G401 (cell line): ENCODE measurements at regions not wholly inside any gene's neighbourhood (a gene's known extent, or its start where the extent isn't known, plus 50 kb on each side); places are given as distances from the start of the nearest gene placed in this dataset.
"Not testable (repeated sequence)": the region's sequence is repeated elsewhere in the genome, so short reads cannot be mapped to it uniquely, and the experiment has no call there.

Experiments used
- DNase-seq: peaks from one replicate; pipeline ENCODE4 v3.0.0-alpha.2; 2015; ENCODE audit warnings: low spot score
- in situ Hi-C: cut with HindIII; loops from 2 replicates; pipeline ENCODE4 v1.10.0; 2016; ENCODE audit warnings: low sequenced_read_pairs, mixed read lengths

- DNase-seq: no peak
- in situ Hi-C loops: no loop called here
Measured at GRCh38 chr7:20466543-20467021, 135.9 kb downstream of the ITGB8 start.

GRCh38 chr7:20470082-20470481 lies 139.4 kb downstream of the ITGB8 start:
- in situ Hi-C loops: no loop called here
- no peak for DNase-seq

- in situ Hi-C loops: no loop called here
- DNase-seq: no peak
Measured at GRCh38 chr7:20470726-20471125, 140.0 kb downstream of the ITGB8 start.

GRCh38 chr7:20474249-20474648 lies 141.2 kb upstream of the ABCB5 start:
- no peak for DNase-seq
- in situ Hi-C loops: no loop called here

- no peak for DNase-seq
- in situ Hi-C loops: no loop called here
Measured at GRCh38 chr7:20475756-20476155, 139.7 kb upstream of the ABCB5 start.

- DNase-seq: no peak
- in situ Hi-C loops: no loop called here
Measured at GRCh38 chr7:20477067-20477466, 138.4 kb upstream of the ABCB5 start.

GRCh38 chr7:20479706-20480105 lies 135.8 kb upstream of the ABCB5 start:
- in situ Hi-C loops: no loop called here
- DNase-seq: no peak

- no peak for DNase-seq
- in situ Hi-C loops: no loop called here
Measured at GRCh38 chr7:20482071-20482470, 133.4 kb upstream of the ABCB5 start.

GRCh38 chr7:20484356-20484755 lies 131.1 kb upstream of the ABCB5 start:
- no peak for DNase-seq

GRCh38 chr7:20488850-20489249 lies 126.6 kb upstream of the ABCB5 start:
- DNase-seq: no peak
- in situ Hi-C loops: no loop called here

More at GRCh38 chr7:20484356-20484755, 131.1 kb upstream of the ABCB5 start:
- in situ Hi-C loops: no loop called here

GRCh38 chr7:20491284-20491683 lies 124.2 kb upstream of the ABCB5 start:
- no peak for DNase-seq
- in situ Hi-C loops: no loop called here

- DNase-seq: no peak
- in situ Hi-C loops: no loop called here
Measured at GRCh38 chr7:20494566-20494965, 120.9 kb upstream of the ABCB5 start.

- in situ Hi-C loops, DNase-seq: not testable (repeated sequence)
Measured at GRCh38 chr7:20501473-20501872, 114.0 kb upstream of the ABCB5 start.

- in situ Hi-C loops: no loop called here
- DNase-seq: no peak
Measured at GRCh38 chr7:20503278-20503950, 112.1 kb upstream of the ABCB5 start.

GRCh38 chr7:20504060-20504459 lies 111.4 kb upstream of the ABCB5 start:
- no peak for DNase-seq
- in situ Hi-C loops: no loop called here

GRCh38 chr7:20506175-20506574 lies 109.3 kb upstream of the ABCB5 start:
- in situ Hi-C loops: no loop called here
- DNase-seq: no peak

- in situ Hi-C loops: no loop called here
Measured at GRCh38 chr7:20507157-20507556, 108.3 kb upstream of the ABCB5 start.

GRCh38 chr7:20508109-20508508 lies 107.4 kb upstream of the ABCB5 start:
- no peak for DNase-seq
- in situ Hi-C loops: no loop called here

More at GRCh38 chr7:20507157-20507556, 108.3 kb upstream of the ABCB5 start:
- DNase-seq: no peak

- in situ Hi-C loops: no loop called here
- DNase-seq: no peak
Measured at GRCh38 chr7:20509892-20510572, 105.4 kb upstream of the ABCB5 start.

- in situ Hi-C loops: no loop called here
- no peak for DNase-seq
Measured at GRCh38 chr7:20510573-20510900, 104.9 kb upstream of the ABCB5 start.

GRCh38 chr7:20513341-20513740 lies 102.1 kb upstream of the ABCB5 start:
- in situ Hi-C loops: no loop called here
- DNase-seq: no peak
